OCI-LY7 (cell line): ENCODE measurements at regions not wholly inside any gene's neighbourhood (a gene's known extent, or its start where the extent isn't known, plus 50 kb on each side); places are given as distances from the start of the nearest gene placed in this dataset.

Experiments
- BruUV-seq: library from RNA; stranded (reverse); fragments of 400-500 nt; replicated peaks from 2 replicates; lab custom pipeline; 2021; lab: Mats Ljungman, UMichigan
- CTCF ChIA-PET: fragments of 300-600 bp; sonication (Branson Sonifier 250); formaldehyde crosslinking; loops from one replicate; lab custom pipeline; 2022; ENCODE audit warnings: antibody characterized with exemption; ENCODE audit not compliant: unreplicated experiment; lab: Charles Lee
- POLR2A ChIA-PET: fragments of 300-600 bp; sonication (Branson Sonifier 250); formaldehyde crosslinking; loops from one replicate; lab custom pipeline; 2022; ENCODE audit warnings: antibody characterized with exemption; lab: Charles Lee
- DNase-seq: peaks from one replicate; pipeline ENCODE4 v3.0.0-alpha.2; 2015; ENCODE audit warnings: low spot score
- H2AFZ ChIP-seq: fragments of 200-600 bp; sonication (generic), shearing (Covaris generic); 2 replicates; pipeline ENCODE4 v1.6.1; 2014; ENCODE audit warnings: mild to moderate bottlenecking, antibody characterized with exemption, low read length, moderate library complexity
- H3K27ac ChIP-seq: fragments of 200-600 bp; sonication (generic); 2 replicates; pipeline ENCODE4 v1.5.1; 2014; ENCODE audit warnings: mixed run types, low read depth, mild to moderate bottlenecking, moderate library complexity, low read length, inconsistent platforms; ENCODE audit not compliant: poor library complexity, severe bottlenecking
- H3K36me3 ChIP-seq: fragments of 200-600 bp; sonication (generic); 2 replicates; pipeline ENCODE4 v1.6.1; 2014; ENCODE audit warnings: mild to moderate bottlenecking, antibody characterized with exemption, low read length, moderate library complexity, mixed read lengths; ENCODE audit not compliant: insufficient read depth
- H3K4me1 ChIP-seq: fragments of 200-600 bp; sonication (generic); 2 replicates; pipeline ENCODE4 v1.5.1; 2014; ENCODE audit warnings: mild to moderate bottlenecking, low read length; ENCODE audit not compliant: insufficient read depth, poor library complexity, severe bottlenecking
- H3K4me2 ChIP-seq: fragments of 200-600 bp; sonication (generic); 2 replicates; pipeline ENCODE4 v1.6.1; 2014; ENCODE audit warnings: mild to moderate bottlenecking, low read length
- H3K4me3 ChIP-seq: fragments of 200-600 bp; sonication (generic); 2 replicates; pipeline ENCODE4 v1.5.1; 2014; ENCODE audit warnings: mild to moderate bottlenecking, low read depth, low read length; ENCODE audit not compliant: poor library complexity, severe bottlenecking
- H3K79me2 ChIP-seq: fragments of 200-600 bp; sonication (generic); 2 replicates; pipeline ENCODE4 v1.6.1; 2016; ENCODE audit warnings: low read depth, mild to moderate bottlenecking, low read length, moderate library complexity, mixed read lengths; ENCODE audit not compliant: insufficient read depth
- H3K9me2 ChIP-seq: fragments of 200-600 bp; sonication (generic); 2 replicates; pipeline ENCODE4 v1.6.1; 2016; ENCODE audit warnings: mild to moderate bottlenecking, low read length, mixed read lengths; ENCODE audit not compliant: insufficient read depth
- H3K9me3 ChIP-seq: fragments of 200-600 bp; sonication (generic); 2 replicates; pipeline ENCODE4 v1.6.1; 2014; ENCODE audit warnings: mild to moderate bottlenecking, mixed run types, low read length, mixed read lengths
- H4K20me1 ChIP-seq: fragments of 200-600 bp; sonication (generic); 2 replicates; pipeline ENCODE4 v1.6.1; 2014; ENCODE audit warnings: mild to moderate bottlenecking, antibody characterized with exemption, low read length, moderate library complexity, mixed read lengths; ENCODE audit not compliant: insufficient read depth
- CTCF ChIP-seq: fragments of 200-600 bp; sonication (generic); conservative IDR thresholded peaks from 2 replicates; pipeline ENCODE4 v1.5.1; 2014; ENCODE audit warnings: mild to moderate bottlenecking, antibody characterized with exemption, low read length, moderate library complexity, mixed read lengths
- EZH2phosphoT487 ChIP-seq: fragments of 200-600 bp; sonication (generic); IDR thresholded peaks from 2 replicates; pipeline ENCODE4 v1.6.1; 2018; ENCODE audit warnings: low read depth, borderline replicate concordance, mild to moderate bottlenecking, mixed run types, antibody characterized with exemption, low read length, moderate library complexity, mixed read lengths
- intact Hi-C: fragments of 100-400 bp; cut with micrococcal nuclease; formaldehyde crosslinking; loops from one replicate; pipeline ENCODE4 v1.10.0; 2022; ENCODE audit not compliant: unreplicated experiment

DNA sequence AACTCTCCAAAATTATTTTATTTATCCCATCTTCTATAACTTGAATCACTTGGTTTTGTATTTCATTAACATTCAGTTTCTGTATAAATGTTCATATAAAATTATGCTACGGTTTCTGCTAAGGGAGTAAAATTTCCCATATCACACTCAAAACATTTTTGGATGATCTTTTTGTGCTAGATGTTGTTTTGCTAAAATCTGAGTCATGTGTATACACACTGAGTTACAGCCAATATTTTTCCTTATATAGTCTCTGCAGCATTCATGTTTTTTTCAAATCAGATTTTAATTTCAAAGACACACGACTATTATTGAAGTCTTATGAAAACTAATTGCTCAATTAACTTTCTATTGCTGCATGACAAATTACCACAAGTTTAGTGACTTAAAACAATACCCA lies 54.3 kb upstream of the SLC2A12 start:
- BruUV-seq, result no TSS peak

DNA sequence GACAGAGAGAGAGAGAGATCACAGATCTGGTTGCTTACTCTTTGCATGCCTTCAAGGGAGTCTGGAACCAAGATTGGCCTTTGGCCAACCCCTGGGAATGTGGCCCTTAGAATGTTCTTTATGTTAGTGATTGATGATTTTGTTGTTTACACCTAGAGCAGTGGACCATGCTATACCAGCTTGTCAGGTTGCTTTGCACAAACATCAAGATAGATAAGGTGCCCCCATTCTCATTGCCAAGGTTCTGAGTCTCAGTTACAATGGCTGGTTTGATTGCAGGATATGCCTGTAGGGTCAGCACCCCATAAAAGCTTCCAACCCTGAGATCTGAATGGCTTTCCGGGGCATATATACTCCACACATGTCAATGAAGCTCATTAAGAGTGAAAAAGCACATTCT lies 53.5 kb upstream of the SLC2A12 start:
- Histone ChIP-seq H4K20me1 (no peaks in the 10 kb centered on the region), H3K9me3 (no peaks in the 10 kb centered on the region), H3K27ac (no peak overlapping the region), H3K9me2 (no peaks in the 10 kb centered on the region), H2AFZ (no peak overlapping the region), H3K79me2 (no peaks in the 10 kb centered on the region), H3K4me2 (no peak overlapping the region), H3K4me3 (no peak overlapping the region), H3K4me1 (no peaks in the 10 kb centered on the region), H3K36me3 (no peaks in the 10 kb centered on the region)
- ChIA-PET CTCF (no interaction called here), POLR2A (no interaction called here)
- no peak for TF ChIP-seq EZH2phosphoT487
- TF ChIP-seq CTCF, result no peak
- no peak for DNase-seq
- BruUV-seq, result no TSS peak
- intact Hi-C loops, result no loop called here

More for the DNA sequence above, 54.3 kb upstream of the SLC2A12 start:
- H3K4me3 ChIP-seq, result no peak overlapping the region
- H3K27ac ChIP-seq, result no peak overlapping the region
- no peaks in the 10 kb centered on the region for H3K79me2 ChIP-seq
- no peak overlapping the region for H2AFZ ChIP-seq
- no peaks in the 10 kb centered on the region for H4K20me1 ChIP-seq
- no peaks in the 10 kb centered on the region for H3K9me2 ChIP-seq
- H3K4me2 ChIP-seq, result no peak overlapping the region
- no peaks in the 10 kb centered on the region for H3K36me3 ChIP-seq
- H3K9me3 ChIP-seq, result no peaks in the 10 kb centered on the region
- DNase-seq, result no peak
- no peak for TF ChIP-seq CTCF
- no peak for TF ChIP-seq EZH2phosphoT487
- intact Hi-C loops, result no loop called here
- H3K4me1 ChIP-seq, result no peaks in the 10 kb centered on the region
- POLR2A ChIA-PET, result interaction anchor here (0.6 kb wide), 1 partner anchor 1702 kb away, joined by 3 read pairs; no protein-coding TSS in a partner anchor
- CTCF ChIA-PET, result no interaction called here

DNA sequence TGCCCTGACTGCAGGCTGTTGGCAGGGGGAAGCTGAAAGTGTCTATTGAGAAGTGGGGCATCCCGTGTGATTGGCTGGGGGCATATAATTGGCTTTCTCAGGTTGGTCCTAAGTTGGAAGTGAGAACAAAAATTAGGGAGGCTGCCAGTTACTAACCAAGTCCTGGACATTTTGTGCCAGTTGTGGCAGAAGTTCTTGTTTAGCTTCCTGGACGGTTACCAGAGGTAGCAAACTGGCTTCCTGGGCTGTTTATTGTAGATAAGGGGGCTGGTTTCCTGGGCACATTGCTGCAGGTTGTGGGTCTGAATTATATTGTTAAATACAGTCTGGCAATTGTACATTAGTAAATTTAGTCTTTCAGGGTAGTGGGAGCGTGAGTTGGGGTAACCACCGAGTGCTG lies 50.6 kb upstream of the SLC2A12 start:
- intact Hi-C loops, result no loop called here
- no peaks in the 10 kb centered on the region for H3K79me2 ChIP-seq
- no peak overlapping the region for H3K4me3 ChIP-seq
- H3K9me2 ChIP-seq, result no peaks in the 10 kb centered on the region
- H3K4me1 ChIP-seq, result no peaks in the 10 kb centered on the region
- H3K9me3 ChIP-seq, result no peaks in the 10 kb centered on the region
- no peaks in the 10 kb centered on the region for H4K20me1 ChIP-seq
- H3K27ac ChIP-seq, result no peak overlapping the region
- H3K4me2 ChIP-seq, result no peak overlapping the region
- H3K36me3 ChIP-seq, result no peaks in the 10 kb centered on the region
- BruUV-seq, result no TSS peak
- DNase-seq, result no peak
- ChIA-PET CTCF (no interaction called here), POLR2A (no interaction called here)
- no peak overlapping the region for H2AFZ ChIP-seq
- TF ChIP-seq CTCF, result no peak
- no peak for TF ChIP-seq EZH2phosphoT487
